HG03097 (cell line): ENCODE measurements at regions not wholly inside any gene's neighbourhood (a gene's known extent, or its start where the extent isn't known, plus 50 kb on each side); places are given as distances from the start of the nearest gene placed in this dataset.

Experiments used
- ATAC-seq: cut with Tn5 transposase; IDR thresholded peaks from one replicate; pipeline ENCODE4 v1.9.1; 2021; ENCODE audit not compliant: unreplicated experiment, low FRiP score

- ATAC-seq, result no peak
Observed at GRCh38 chr14:71684323-71684722, 247.9 kb upstream of the RGS6 start.

GRCh38 chr14:71686677-71687076 is 245.6 kb upstream of the RGS6 start:
- no peak for ATAC-seq

- no peak for ATAC-seq
Observed at GRCh38 chr14:71687166-71687831, 244.9 kb upstream of the RGS6 start.

GRCh38 chr14:71688576-71688975 is 243.7 kb upstream of the RGS6 start:
- no peak for ATAC-seq

GRCh38 chr14:71690478-71690877 is 241.8 kb upstream of the RGS6 start:
- no peak for ATAC-seq

GRCh38 chr14:71692496-71692895 is 239.7 kb upstream of the RGS6 start:
- ATAC-seq, result no peak

GRCh38 chr14:71693381-71693780 is 238.8 kb upstream of the RGS6 start:
- ATAC-seq, result no peak

GRCh38 chr14:71694591-71695530 is 237.4 kb upstream of the RGS6 start:
- no peak for ATAC-seq

GRCh38 chr14:71695611-71696350 is 236.4 kb upstream of the RGS6 start:
- no peak for ATAC-seq

- ATAC-seq, result no peak
Observed at GRCh38 chr14:71698027-71698426, 234.2 kb upstream of the RGS6 start.

- ATAC-seq, result no peak
Observed at GRCh38 chr14:71698673-71699072, 233.6 kb upstream of the RGS6 start.

- ATAC-seq, result no peak
Observed at GRCh38 chr14:71701990-71702389, 230.2 kb upstream of the RGS6 start.

- no peak for ATAC-seq
Observed at GRCh38 chr14:71702786-71703185, 229.4 kb upstream of the RGS6 start.

- no peak for ATAC-seq
Observed at GRCh38 chr14:71703477-71703876, 228.8 kb upstream of the RGS6 start.

- ATAC-seq, result no peak
Observed at GRCh38 chr14:71704210-71704609, 228.0 kb upstream of the RGS6 start.

GRCh38 chr14:71705460-71705859 is 226.8 kb upstream of the RGS6 start:
- no peak for ATAC-seq

GRCh38 chr14:71709076-71709475 is 223.2 kb upstream of the RGS6 start:
- no peak for ATAC-seq

- no peak for ATAC-seq
Observed at GRCh38 chr14:71709987-71710386, 222.2 kb upstream of the RGS6 start.

- no peak for ATAC-seq
Observed at GRCh38 chr14:71711125-71711524, 221.1 kb upstream of the RGS6 start.

GRCh38 chr14:71711619-71712018 is 220.6 kb upstream of the RGS6 start:
- no peak for ATAC-seq

GRCh38 chr14:71712478-71712877 is 219.8 kb upstream of the RGS6 start:
- no peak for ATAC-seq
